ENCODE measurements at regions not wholly inside any gene's neighbourhood (a gene's known extent, or its start where the extent isn't known, plus 50 kb on each side); places are given as distances from the start of the nearest gene placed in this dataset.
"Not testable (repeated sequence)": the region's sequence is repeated elsewhere in the genome, so short reads cannot be mapped to it uniquely, and the experiment has no call there.

- Mint-ChIP-seq H3K27ac (no peak overlapping the region), H3K9me3 (peaks cover 25% of the 10 kb centered on the region), H3K4me1 (ENCODE audit: low read depth) (no peaks in the 10 kb centered on the region), H3K27me3 (ENCODE audit: insufficient read depth) (no peaks in the 10 kb centered on the region), H3K4me3 (no peak overlapping the region), H3K36me3 (ENCODE audit: low read depth) (no peaks in the 10 kb centered on the region)
- intact Hi-C loops (cut with micrococcal nuclease) = no loop called here
- no peak for DNase-seq (ENCODE audit: low spot score)
Observed at GRCh38 chr5:12611132-12611531, 706.9 kb upstream of the CTNND2 start.

DNA sequence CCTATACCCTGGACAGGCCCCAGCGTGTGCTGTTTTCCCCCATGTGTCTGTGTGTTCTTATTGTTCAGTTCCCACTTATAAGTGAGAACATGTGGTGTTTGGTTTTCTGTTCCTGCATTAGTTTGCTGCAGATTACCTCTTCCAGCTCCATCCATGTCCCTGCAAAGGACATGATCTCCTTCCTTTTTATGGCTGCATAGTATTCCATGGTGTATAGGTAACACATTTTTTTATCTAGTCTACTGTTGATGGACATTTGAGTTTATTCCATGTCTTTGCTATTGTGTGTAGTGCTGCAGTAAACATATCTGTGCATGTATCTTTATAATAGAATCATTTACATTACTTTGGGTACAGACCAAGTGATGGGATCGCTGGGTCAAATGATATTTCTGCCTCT, 703.6 kb upstream of the CTNND2 start:
- H3K27me3 Mint-ChIP-seq (ENCODE audit: insufficient read depth); H3K4me3 Mint-ChIP-seq; intact Hi-C loops (cut with micrococcal nuclease); H3K4me1 Mint-ChIP-seq (ENCODE audit: low read depth); H3K27ac Mint-ChIP-seq; DNase-seq (ENCODE audit: low spot score); H3K36me3 Mint-ChIP-seq (ENCODE audit: low read depth): not testable (repeated sequence)
- H3K9me3 Mint-ChIP-seq = peaks cover 17% of the 10 kb centered on the region

- H3K36me3 Mint-ChIP-seq (ENCODE audit: low read depth) = no peaks in the 10 kb centered on the region
- no peak overlapping the region for H3K4me3 Mint-ChIP-seq
- no peak for DNase-seq (ENCODE audit: low spot score)
- intact Hi-C loops (cut with micrococcal nuclease) = no loop called here
- H3K4me1 Mint-ChIP-seq (ENCODE audit: low read depth) = no peaks in the 10 kb centered on the region
- no peaks in the 10 kb centered on the region for H3K27me3 Mint-ChIP-seq (ENCODE audit: insufficient read depth)
- H3K27ac Mint-ChIP-seq = no peak overlapping the region
- H3K9me3 Mint-ChIP-seq = peaks cover 10% of the 10 kb centered on the region
Observed at GRCh38 chr5:12592228-12592627, 688.0 kb upstream of the CTNND2 start.

DNA sequence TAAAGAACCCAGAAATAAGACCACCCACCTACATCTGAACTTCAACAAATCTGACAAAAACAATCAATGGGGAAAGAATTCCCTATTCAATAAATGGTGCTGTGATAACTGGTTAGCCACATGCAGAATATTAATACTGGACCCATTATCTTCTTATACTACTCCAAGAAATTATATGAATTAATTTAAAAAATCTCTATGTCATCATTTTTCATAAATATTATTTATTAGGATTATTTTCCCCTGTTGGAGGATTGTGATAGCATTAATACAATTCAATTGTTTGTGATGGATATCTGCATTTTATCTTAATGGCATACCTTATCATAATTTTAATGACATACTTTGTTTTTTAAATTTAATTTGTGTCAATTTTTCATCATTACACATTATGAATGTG, 682.2 kb upstream of the CTNND2 start:
- Mint-ChIP-seq H3K4me1 (ENCODE audit: low read depth) (no peaks in the 10 kb centered on the region), H3K9me3 (peaks cover 11% of the 10 kb centered on the region), H3K27ac (no peak overlapping the region), H3K27me3 (ENCODE audit: insufficient read depth) (no peaks in the 10 kb centered on the region), H3K4me3 (no peak overlapping the region), H3K36me3 (ENCODE audit: low read depth) (no peaks in the 10 kb centered on the region)
- intact Hi-C loops (cut with micrococcal nuclease) = no loop called here
- DNase-seq (ENCODE audit: low spot score) = no peak

- H3K4me3 Mint-ChIP-seq; DNase-seq (ENCODE audit: low spot score); intact Hi-C loops (cut with micrococcal nuclease); H3K27me3 Mint-ChIP-seq (ENCODE audit: insufficient read depth); H3K4me1 Mint-ChIP-seq (ENCODE audit: low read depth); H3K27ac Mint-ChIP-seq; H3K36me3 Mint-ChIP-seq (ENCODE audit: low read depth): not testable (repeated sequence)
- peaks cover 10% of the 10 kb centered on the region for H3K9me3 Mint-ChIP-seq
Observed at GRCh38 chr5:12578803-12579202, 674.6 kb upstream of the CTNND2 start.

DNA sequence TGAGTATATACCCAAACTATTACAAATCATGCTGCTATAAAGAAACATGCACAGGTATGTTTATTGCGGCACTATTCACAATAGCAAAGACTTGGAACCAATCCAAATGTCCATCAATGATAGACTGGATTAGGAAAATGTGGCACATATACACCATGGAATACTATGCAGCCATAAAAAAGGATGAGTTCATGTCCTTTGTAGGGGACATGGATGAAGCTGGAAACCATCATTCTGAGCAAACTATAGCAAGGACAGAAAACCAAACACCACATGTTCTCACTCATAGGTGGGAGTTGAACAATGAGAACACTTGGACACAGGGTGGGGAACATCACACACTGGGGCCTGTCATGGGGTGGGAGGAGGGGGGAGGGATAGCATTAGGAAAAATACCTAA, 672.7 kb upstream of the CTNND2 start:
- DNase-seq (ENCODE audit: low spot score); H3K27ac Mint-ChIP-seq; H3K4me1 Mint-ChIP-seq (ENCODE audit: low read depth); H3K36me3 Mint-ChIP-seq (ENCODE audit: low read depth); H3K27me3 Mint-ChIP-seq (ENCODE audit: insufficient read depth); H3K4me3 Mint-ChIP-seq; intact Hi-C loops (cut with micrococcal nuclease): not testable (repeated sequence)
- H3K9me3 Mint-ChIP-seq = peaks cover 10% of the 10 kb centered on the region

DNA sequence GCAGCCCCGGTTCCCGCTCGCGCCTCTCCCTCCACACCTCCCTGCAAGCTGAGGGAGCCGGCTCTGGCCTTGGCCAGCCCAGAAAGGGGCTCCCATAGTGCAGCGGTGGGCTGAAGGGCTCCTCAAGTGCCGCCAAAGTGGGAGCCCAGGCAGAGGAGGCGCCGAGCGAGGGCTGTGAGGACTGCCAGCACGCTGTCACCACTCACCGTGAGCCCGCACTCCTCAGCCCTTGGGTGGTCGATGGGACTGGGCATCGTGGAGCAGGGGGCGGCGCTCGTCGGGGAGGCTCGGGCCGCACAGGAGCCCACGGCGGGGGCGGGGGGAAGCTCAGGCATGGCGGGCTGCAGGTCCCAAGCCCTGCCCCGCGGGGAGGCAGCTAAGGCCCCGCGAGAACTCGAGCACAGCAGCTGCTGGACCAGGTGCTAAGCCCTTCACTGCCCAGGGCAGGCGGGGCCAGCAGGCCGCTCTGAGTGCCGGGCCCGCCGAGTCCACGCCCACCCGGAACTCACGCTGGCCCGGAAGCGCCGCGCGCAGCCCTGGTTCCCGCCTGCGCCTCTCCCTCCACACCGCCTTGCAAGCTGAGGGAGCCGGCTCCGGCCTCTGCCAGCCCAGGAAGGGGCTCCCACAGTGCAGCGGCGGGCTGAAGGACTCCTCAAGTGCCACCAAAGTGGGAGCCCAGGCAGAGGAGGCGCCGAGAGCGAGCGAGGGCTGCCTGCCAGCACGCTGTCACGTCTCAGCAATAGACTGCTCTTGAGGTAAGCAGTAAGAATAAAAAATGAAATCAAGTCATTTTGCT, 670.2 kb upstream of the CTNND2 start:
- intact Hi-C loops (cut with micrococcal nuclease) = not testable (repeated sequence)

GRCh38 chr5:12573916-12574297, 669.7 kb upstream of the CTNND2 start:
- H3K9me3 Mint-ChIP-seq; H3K36me3 Mint-ChIP-seq (ENCODE audit: low read depth); DNase-seq (ENCODE audit: low spot score); H3K27me3 Mint-ChIP-seq (ENCODE audit: insufficient read depth); H3K4me3 Mint-ChIP-seq; H3K4me1 Mint-ChIP-seq (ENCODE audit: low read depth); intact Hi-C loops (cut with micrococcal nuclease); H3K27ac Mint-ChIP-seq: not testable (repeated sequence)

More for the DNA sequence above, 670.2 kb upstream of the CTNND2 start:
- H3K36me3 Mint-ChIP-seq (ENCODE audit: low read depth); H3K4me1 Mint-ChIP-seq (ENCODE audit: low read depth); H3K27me3 Mint-ChIP-seq (ENCODE audit: insufficient read depth); H3K4me3 Mint-ChIP-seq; H3K9me3 Mint-ChIP-seq; H3K27ac Mint-ChIP-seq; DNase-seq (ENCODE audit: low spot score): not testable (repeated sequence)

- no peak for DNase-seq (ENCODE audit: low spot score)
- Mint-ChIP-seq H3K36me3 (ENCODE audit: low read depth) (no peaks in the 10 kb centered on the region), H3K4me1 (ENCODE audit: low read depth) (no peaks in the 10 kb centered on the region), H3K4me3 (no peak overlapping the region), H3K27me3 (ENCODE audit: insufficient read depth) (no peaks in the 10 kb centered on the region), H3K9me3 (peaks cover 3% of the 10 kb centered on the region), H3K27ac (no peak overlapping the region)
- intact Hi-C loops (cut with micrococcal nuclease) = no loop called here
Observed at GRCh38 chr5:12570688-12571087, 666.4 kb upstream of the CTNND2 start.

DNA sequence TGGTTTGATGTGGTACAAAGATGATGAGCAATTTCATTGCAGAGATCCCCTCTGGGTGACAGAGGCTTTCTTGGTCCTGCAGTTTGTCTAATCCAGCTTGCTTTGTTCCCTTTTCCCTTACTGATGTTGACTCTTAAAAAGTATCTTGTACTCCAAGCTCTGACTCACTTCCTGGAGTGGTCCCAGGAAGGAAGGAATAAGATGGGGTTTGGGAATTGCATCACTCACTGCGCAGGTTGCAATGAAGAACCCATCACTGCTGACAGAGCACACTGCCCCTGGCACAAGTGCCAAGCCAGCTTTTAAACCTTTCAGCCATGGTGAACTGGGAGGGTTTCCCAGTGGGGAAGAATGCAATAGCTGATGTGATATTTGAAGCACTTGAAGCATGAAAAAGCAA, 662.2 kb upstream of the CTNND2 start:
- no peak for DNase-seq (ENCODE audit: low spot score)
- Mint-ChIP-seq H3K27me3 (ENCODE audit: insufficient read depth) (no peaks in the 10 kb centered on the region), H3K27ac (no peak overlapping the region)

GRCh38 chr5:12557012-12557411, 652.8 kb upstream of the CTNND2 start:
- no peak overlapping the region for H3K27ac Mint-ChIP-seq
- H3K36me3 Mint-ChIP-seq (ENCODE audit: low read depth) = no peaks in the 10 kb centered on the region
- no peaks in the 10 kb centered on the region for H3K4me1 Mint-ChIP-seq (ENCODE audit: low read depth)
- no peak overlapping the region for H3K4me3 Mint-ChIP-seq
- no peaks in the 10 kb centered on the region for H3K27me3 Mint-ChIP-seq (ENCODE audit: insufficient read depth)
- intact Hi-C loops (cut with micrococcal nuclease) = no loop called here
- no peak for DNase-seq (ENCODE audit: low spot score)
- peaks cover 12% of the 10 kb centered on the region for H3K9me3 Mint-ChIP-seq

More for the DNA sequence above, 662.2 kb upstream of the CTNND2 start:
- Mint-ChIP-seq H3K9me3 (no peaks in the 10 kb centered on the region), H3K4me3 (no peak overlapping the region), H3K4me1 (ENCODE audit: low read depth) (no peaks in the 10 kb centered on the region), H3K36me3 (ENCODE audit: low read depth) (no peaks in the 10 kb centered on the region)
- intact Hi-C loops (cut with micrococcal nuclease) = no loop called here

- DNase-seq (ENCODE audit: low spot score) = no peak
- Mint-ChIP-seq H3K4me3 (no peak overlapping the region), H3K4me1 (ENCODE audit: low read depth) (no peaks in the 10 kb centered on the region), H3K36me3 (ENCODE audit: low read depth) (no peaks in the 10 kb centered on the region), H3K9me3 (no peaks in the 10 kb centered on the region), H3K27ac (no peak overlapping the region), H3K27me3 (ENCODE audit: insufficient read depth) (no peaks in the 10 kb centered on the region)
- intact Hi-C loops (cut with micrococcal nuclease) = no loop called here
Observed at GRCh38 chr5:12526113-12526512, 621.9 kb upstream of the CTNND2 start.

- no peak for DNase-seq (ENCODE audit: low spot score)
- no peaks in the 10 kb centered on the region for H3K36me3 Mint-ChIP-seq (ENCODE audit: low read depth)
- no peak overlapping the region for H3K27ac Mint-ChIP-seq
- intact Hi-C loops (cut with micrococcal nuclease) = no loop called here
- H3K9me3 Mint-ChIP-seq = peaks cover 11% of the 10 kb centered on the region
- no peak overlapping the region for H3K4me3 Mint-ChIP-seq
- H3K4me1 Mint-ChIP-seq (ENCODE audit: low read depth) = no peaks in the 10 kb centered on the region
- H3K27me3 Mint-ChIP-seq (ENCODE audit: insufficient read depth) = no peaks in the 10 kb centered on the region
Observed at GRCh38 chr5:12522116-12522515, 617.9 kb upstream of the CTNND2 start.

GRCh38 chr5:12504983-12505382, 600.7 kb upstream of the CTNND2 start:
- H3K4me3 Mint-ChIP-seq; DNase-seq (ENCODE audit: low spot score); H3K4me1 Mint-ChIP-seq (ENCODE audit: low read depth); H3K36me3 Mint-ChIP-seq (ENCODE audit: low read depth); H3K27me3 Mint-ChIP-seq (ENCODE audit: insufficient read depth); intact Hi-C loops (cut with micrococcal nuclease); H3K27ac Mint-ChIP-seq: not testable (repeated sequence)
- H3K9me3 Mint-ChIP-seq = peaks cover 31% of the 10 kb centered on the region

All from activated T-helper 1 cell treated with anti-CD3 and anti-CD28 coated beads, Interleukin-12 subunit alpha, Interleukin-12 subunit beta, Interleukin-2, Interleukin-4 antibody, amounts not matched to agents 30 ng/mL and 10 ng/mL and 1 ng/mL, durations not matched to agents 14 hours and 24 hours and 36 hours (primary cell).